Testis (tissue), 2 donors: ENCODE measurements at regions not wholly inside any gene's neighbourhood (a gene's known extent, or its start where the extent isn't known, plus 50 kb on each side); places are given as distances from the start of the nearest gene placed in this dataset.

Experiments
- POLR2A ChIP-seq: fragments of 450-650 bp; IDR thresholded peaks from one replicate; pipeline ENCODE4 v1.6.1; 2017; ENCODE audit warnings: antibody characterized with exemption, mild to moderate bottlenecking, moderate library complexity
- TF ChIP-seq, protein P1 (sequence below), 3 experiments: fragments of 450-650 bp in 2 of 3; fragments of 200-600 bp in 1 of 3; sonication (generic) in 1 of 3; IDR thresholded peaks; one replicate each; pipeline ENCODE4 v1.5.1; 2016 to 2019; ENCODE audit warnings: antibody characterized with exemption in 3 of 3, mild to moderate bottlenecking in 2 of 3, moderate library complexity in 1 of 3

DNA sequence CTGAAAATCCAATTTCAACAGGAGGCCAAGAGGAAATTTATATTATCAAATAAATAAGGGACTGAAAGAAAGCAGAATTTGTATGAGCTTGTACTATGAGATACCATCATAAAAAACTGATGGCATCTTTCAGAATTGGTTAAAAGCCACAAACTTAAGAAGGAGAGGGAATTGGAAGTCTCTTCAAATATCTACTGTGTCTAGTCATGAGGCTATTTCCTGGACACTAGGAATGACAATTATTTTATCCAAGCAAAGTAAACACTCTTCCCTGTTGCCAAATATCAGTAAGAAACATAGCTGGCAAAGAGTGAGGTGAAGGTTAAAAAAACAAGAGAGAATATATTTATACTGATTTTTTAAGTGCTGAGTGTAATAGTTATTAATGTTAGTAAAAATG is 101.5 kb upstream of the ARRDC3 start:
- TF ChIP-seq, protein P1, sequence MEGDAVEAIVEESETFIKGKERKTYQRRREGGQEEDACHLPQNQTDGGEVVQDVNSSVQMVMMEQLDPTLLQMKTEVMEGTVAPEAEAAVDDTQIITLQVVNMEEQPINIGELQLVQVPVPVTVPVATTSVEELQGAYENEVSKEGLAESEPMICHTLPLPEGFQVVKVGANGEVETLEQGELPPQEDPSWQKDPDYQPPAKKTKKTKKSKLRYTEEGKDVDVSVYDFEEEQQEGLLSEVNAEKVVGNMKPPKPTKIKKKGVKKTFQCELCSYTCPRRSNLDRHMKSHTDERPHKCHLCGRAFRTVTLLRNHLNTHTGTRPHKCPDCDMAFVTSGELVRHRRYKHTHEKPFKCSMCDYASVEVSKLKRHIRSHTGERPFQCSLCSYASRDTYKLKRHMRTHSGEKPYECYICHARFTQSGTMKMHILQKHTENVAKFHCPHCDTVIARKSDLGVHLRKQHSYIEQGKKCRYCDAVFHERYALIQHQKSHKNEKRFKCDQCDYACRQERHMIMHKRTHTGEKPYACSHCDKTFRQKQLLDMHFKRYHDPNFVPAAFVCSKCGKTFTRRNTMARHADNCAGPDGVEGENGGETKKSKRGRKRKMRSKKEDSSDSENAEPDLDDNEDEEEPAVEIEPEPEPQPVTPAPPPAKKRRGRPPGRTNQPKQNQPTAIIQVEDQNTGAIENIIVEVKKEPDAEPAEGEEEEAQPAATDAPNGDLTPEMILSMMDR (IDR thresholded peaks at IDR 0.05) = no peak
- no peak for TF ChIP-seq POLR2A
